ENCODE measurements at regions not wholly inside any gene's neighbourhood (a gene's known extent, or its start where the extent isn't known, plus 50 kb on each side); places are given as distances from the start of the nearest gene placed in this dataset.

- no peak for DNase-seq
These were observed 50.0 kb downstream of the PITPNM2 start for GRCh38 chr12:123100882-123101281.

GRCh38 chr12:123100450-123100849 is 50.4 kb downstream of the PITPNM2 start:
- DNase-seq = no peak

- no peak for DNase-seq
These were observed 51.2 kb downstream of the PITPNM2 start for GRCh38 chr12:123099560-123100192.

- no peak for DNase-seq
These were observed 52.1 kb downstream of the PITPNM2 start for GRCh38 chr12:123098780-123099179.

- DNase-seq = no peak
These were observed 53.3 kb downstream of the PITPNM2 start for GRCh38 chr12:123097561-123098084.

- DNase-seq = no peak
These were observed 54.1 kb downstream of the PITPNM2 start for GRCh38 chr12:123096741-123097140.

- no peak for DNase-seq
These were observed 54.7 kb downstream of the PITPNM2 start for GRCh38 chr12:123096182-123096581.

GRCh38 chr12:123095078-123095881 is 55.6 kb downstream of the PITPNM2 start:
- DNase-seq = no peak

- no peak for DNase-seq
These were observed 56.4 kb downstream of the PITPNM2 start for GRCh38 chr12:123094349-123095077.

GRCh38 chr12:123092866-123093265 is 58.0 kb downstream of the PITPNM2 start:
- no peak for DNase-seq

GRCh38 chr12:123091230-123092150 is 59.4 kb downstream of the PITPNM2 start:
- no peak for DNase-seq

- no peak for DNase-seq
These were observed 61.1 kb downstream of the PITPNM2 start for GRCh38 chr12:123089631-123090353.

- no peak for DNase-seq
These were observed 61.8 kb downstream of the PITPNM2 start for GRCh38 chr12:123089140-123089539.

GRCh38 chr12:123085730-123086487 is 65.0 kb downstream of the PITPNM2 start:
- no peak for DNase-seq

- DNase-seq = no peak
These were observed 65.8 kb downstream of the PITPNM2 start for GRCh38 chr12:123085066-123085465.

GRCh38 chr12:123083661-123084571 is 67.0 kb downstream of the PITPNM2 start:
- no peak for DNase-seq

- DNase-seq = no peak
These were observed 70.3 kb downstream of the PITPNM2 start for GRCh38 chr12:123080634-123081033.

GRCh38 chr12:123078531-123079155 is 72.2 kb downstream of the PITPNM2 start:
- no peak for DNase-seq

- no peak for DNase-seq
These were observed 72.8 kb downstream of the PITPNM2 start for GRCh38 chr12:123078120-123078465.
